Fibroblast of the conjunctiva (primary cell): ENCODE measurements at regions not wholly inside any gene's neighbourhood (a gene's known extent, or its start where the extent isn't known, plus 50 kb on each side); places are given as distances from the start of the nearest gene placed in this dataset.

Experiments
- DNase-seq: peaks from one replicate; pipeline ENCODE4 v3.0.0-alpha.2; 2010; ENCODE audit warnings: low read depth

GRCh38 chr1:238279694-238280380 is 389.1 kb upstream of the ZP4 start:
- DNase-seq, result no peak

- no peak for DNase-seq
These were observed 381.4 kb upstream of the ZP4 start for GRCh38 chr1:238272145-238272544.

GRCh38 chr1:238265866-238266265 is 375.1 kb upstream of the ZP4 start:
- no peak for DNase-seq

- DNase-seq, result no peak
These were observed 374.2 kb upstream of the ZP4 start for GRCh38 chr1:238264951-238265350.

GRCh38 chr1:238258510-238258909 is 367.8 kb upstream of the ZP4 start:
- DNase-seq, result no peak

- no peak for DNase-seq
These were observed 366.4 kb upstream of the ZP4 start for GRCh38 chr1:238257018-238257621.

GRCh38 chr1:238254935-238255334 is 364.2 kb upstream of the ZP4 start:
- no peak for DNase-seq

GRCh38 chr1:238252033-238252802 is 361.5 kb upstream of the ZP4 start:
- peak; percentile 20 for DNase-seq

- no peak for DNase-seq
These were observed 357.6 kb upstream of the ZP4 start for GRCh38 chr1:238248356-238248755.

- no peak for DNase-seq
These were observed 351.5 kb upstream of the ZP4 start for GRCh38 chr1:238242181-238242580.

- no peak for DNase-seq
These were observed 350.9 kb upstream of the ZP4 start for GRCh38 chr1:238241607-238242006.

- DNase-seq, result no peak
These were observed 348.6 kb upstream of the ZP4 start for GRCh38 chr1:238239343-238239742.

GRCh38 chr1:238233966-238234365 is 343.2 kb upstream of the ZP4 start:
- DNase-seq, result no peak

GRCh38 chr1:238232084-238232710 is 341.5 kb upstream of the ZP4 start:
- no peak for DNase-seq

- no peak for DNase-seq
These were observed 336.1 kb upstream of the ZP4 start for GRCh38 chr1:238226810-238227209.

- no peak for DNase-seq
These were observed 332.4 kb upstream of the ZP4 start for GRCh38 chr1:238223076-238223640.

GRCh38 chr1:238221738-238222137 is 331.0 kb upstream of the ZP4 start:
- no peak for DNase-seq

- DNase-seq, result no peak
These were observed 323.7 kb upstream of the ZP4 start for GRCh38 chr1:238214449-238214848.

GRCh38 chr1:238205045-238205662 is 314.4 kb upstream of the ZP4 start:
- DNase-seq, result no peak

- no peak for DNase-seq
These were observed 311.3 kb upstream of the ZP4 start for GRCh38 chr1:238201992-238202391.

GRCh38 chr1:238199325-238199724 is 308.6 kb upstream of the ZP4 start:
- DNase-seq, result no peak

GRCh38 chr1:238196516-238196915 is 305.8 kb upstream of the ZP4 start:
- no peak for DNase-seq
